Activated CD4-positive, alpha-beta memory T cell treated with anti-CD3 and anti-CD28 coated beads, Interleukin-2, amount 10 ng/mL, durations not matched to agents 7 days and 5 days (primary cell): ENCODE measurements at regions not wholly inside any gene's neighbourhood (a gene's known extent, or its start where the extent isn't known, plus 50 kb on each side); places are given as distances from the start of the nearest gene placed in this dataset.

Source experiments
- CTCF ChIA-PET: fragments of 350-600 bp; sonication (Branson Sonifier 250); formaldehyde crosslinking; loops from one replicate; lab custom pipeline; 2021; ENCODE audit warnings: antibody characterized with exemption, inconsistent platforms; lab: Charles Lee
- POLR2A ChIA-PET: fragments of 350-600 bp; sonication (Branson Sonifier 250); formaldehyde crosslinking; loops from one replicate; lab custom pipeline; 2021; ENCODE audit warnings: antibody characterized with exemption; lab: Charles Lee
- DNase-seq: peaks from one replicate; pipeline ENCODE4 v3.0.0-alpha.2; 2020
- H3K27ac Mint-ChIP-seq: one replicate; pipeline ENCODE4 v1.8.0; 2021; ENCODE audit warnings: mild to moderate bottlenecking, mixed read lengths
- H3K27me3 Mint-ChIP-seq: one replicate; pipeline ENCODE4 v1.8.0; 2021; ENCODE audit warnings: mixed read lengths
- H3K36me3 Mint-ChIP-seq: one replicate; pipeline ENCODE4 v1.8.0; 2021; ENCODE audit warnings: low read depth, mixed read lengths
- H3K4me1 Mint-ChIP-seq: one replicate; pipeline ENCODE4 v1.8.0; 2021; ENCODE audit warnings: mixed read lengths
- H3K4me3 Mint-ChIP-seq: one replicate; pipeline ENCODE4 v1.8.0; 2021; ENCODE audit warnings: mild to moderate bottlenecking, mixed read lengths
- H3K9me3 Mint-ChIP-seq: one replicate; pipeline ENCODE4 v1.8.0; 2021; ENCODE audit warnings: mixed read lengths

- Mint-ChIP-seq H3K36me3 (no peaks in the 10 kb centered on the region), H3K27me3 (no peaks in the 10 kb centered on the region), H3K9me3 (no peaks in the 10 kb centered on the region), H3K4me3 (no peak overlapping the region), H3K27ac (no peak overlapping the region), H3K4me1 (peaks cover 2% of the 10 kb centered on the region)
- DNase-seq = no peak
- ChIA-PET POLR2A (no interaction called here), CTCF (no interaction called here)
Measured at GRCh38 chr5:110324876-110325275, 401.6 kb downstream of the TMEM232 start.

- no peaks in the 10 kb centered on the region for H3K9me3 Mint-ChIP-seq
Measured at GRCh38 chr5:110329955-110330525, 396.4 kb downstream of the TMEM232 start.

GRCh38 chr5:110333384-110333783 is 393.1 kb downstream of the TMEM232 start:
- DNase-seq = no peak
- H3K4me1 Mint-ChIP-seq = no peaks in the 10 kb centered on the region
- H3K4me3 Mint-ChIP-seq = no peak overlapping the region
- no peaks in the 10 kb centered on the region for H3K27me3 Mint-ChIP-seq
- no peaks in the 10 kb centered on the region for H3K36me3 Mint-ChIP-seq
- ChIA-PET CTCF (no interaction called here), POLR2A (no interaction called here)
- no peaks in the 10 kb centered on the region for H3K9me3 Mint-ChIP-seq
- H3K27ac Mint-ChIP-seq = no peak overlapping the region

More at GRCh38 chr5:110329955-110330525, 396.4 kb downstream of the TMEM232 start:
- ChIA-PET POLR2A (no interaction called here), CTCF (no interaction called here)
- Mint-ChIP-seq H3K36me3 (no peaks in the 10 kb centered on the region), H3K4me1 (no peaks in the 10 kb centered on the region), H3K4me3 (no peak overlapping the region), H3K27ac (no peak overlapping the region), H3K27me3 (no peaks in the 10 kb centered on the region)
- no peak for DNase-seq

GRCh38 chr5:110335361-110336066 is 391.0 kb downstream of the TMEM232 start:
- DNase-seq = no peak
- H3K4me3 Mint-ChIP-seq = no peak overlapping the region
- no peak overlapping the region for H3K27ac Mint-ChIP-seq
- ChIA-PET CTCF (no interaction called here), POLR2A (no interaction called here)
- H3K4me1 Mint-ChIP-seq = no peaks in the 10 kb centered on the region
- H3K27me3 Mint-ChIP-seq = no peaks in the 10 kb centered on the region
- H3K9me3 Mint-ChIP-seq = no peaks in the 10 kb centered on the region
- no peaks in the 10 kb centered on the region for H3K36me3 Mint-ChIP-seq

- CTCF ChIA-PET = no interaction called here
- no peak overlapping the region for H3K4me3 Mint-ChIP-seq
- no peak overlapping the region for H3K27ac Mint-ChIP-seq
- POLR2A ChIA-PET = no interaction called here
- H3K36me3 Mint-ChIP-seq = no peaks in the 10 kb centered on the region
- DNase-seq = no peak
- no peaks in the 10 kb centered on the region for H3K27me3 Mint-ChIP-seq
- no peaks in the 10 kb centered on the region for H3K4me1 Mint-ChIP-seq
- H3K9me3 Mint-ChIP-seq = no peaks in the 10 kb centered on the region
Measured at GRCh38 chr5:110338341-110339083, 388.0 kb downstream of the TMEM232 start.

- no peak overlapping the region for H3K4me3 Mint-ChIP-seq
- no peak overlapping the region for H3K27ac Mint-ChIP-seq
- no peaks in the 10 kb centered on the region for H3K9me3 Mint-ChIP-seq
- ChIA-PET CTCF (no interaction called here), POLR2A (no interaction called here)
- DNase-seq = no peak
- H3K36me3 Mint-ChIP-seq = no peaks in the 10 kb centered on the region
- H3K4me1 Mint-ChIP-seq = no peaks in the 10 kb centered on the region
- H3K27me3 Mint-ChIP-seq = no peaks in the 10 kb centered on the region
Measured at GRCh38 chr5:110339399-110339798, 387.1 kb downstream of the TMEM232 start.

- Mint-ChIP-seq H3K9me3 (no peaks in the 10 kb centered on the region), H3K27me3 (no peaks in the 10 kb centered on the region), H3K4me3 (no peak overlapping the region), H3K27ac (no peak overlapping the region), H3K4me1 (no peaks in the 10 kb centered on the region), H3K36me3 (no peaks in the 10 kb centered on the region)
- ChIA-PET POLR2A (no interaction called here), CTCF (no interaction called here)
- no peak for DNase-seq
Measured at GRCh38 chr5:110341836-110342235, 384.6 kb downstream of the TMEM232 start.

- Mint-ChIP-seq H3K9me3 (no peaks in the 10 kb centered on the region), H3K4me3 (no peak overlapping the region), H3K27me3 (no peaks in the 10 kb centered on the region), H3K4me1 (no peaks in the 10 kb centered on the region), H3K27ac (no peak overlapping the region), H3K36me3 (no peaks in the 10 kb centered on the region)
- ChIA-PET POLR2A (no interaction called here), CTCF (no interaction called here)
- no peak for DNase-seq
Measured at GRCh38 chr5:110342683-110343082, 383.8 kb downstream of the TMEM232 start.

GRCh38 chr5:110343616-110344015 is 382.9 kb downstream of the TMEM232 start:
- Mint-ChIP-seq H3K27me3 (no peaks in the 10 kb centered on the region), H3K27ac (no peak overlapping the region), H3K4me3 (no peak overlapping the region), H3K4me1 (no peaks in the 10 kb centered on the region), H3K36me3 (no peaks in the 10 kb centered on the region), H3K9me3 (no peaks in the 10 kb centered on the region)
- no peak for DNase-seq
- POLR2A ChIA-PET = no interaction called here
- CTCF ChIA-PET = no interaction called here

- Mint-ChIP-seq H3K4me3 (no peak overlapping the region), H3K27me3 (no peaks in the 10 kb centered on the region), H3K9me3 (no peaks in the 10 kb centered on the region), H3K4me1 (no peaks in the 10 kb centered on the region), H3K36me3 (no peaks in the 10 kb centered on the region), H3K27ac (no peak overlapping the region)
- no peak for DNase-seq
- ChIA-PET CTCF (no interaction called here), POLR2A (no interaction called here)
Measured at GRCh38 chr5:110345623-110346022, 380.8 kb downstream of the TMEM232 start.

GRCh38 chr5:110346893-110347358 is 379.5 kb downstream of the TMEM232 start:
- Mint-ChIP-seq H3K27me3 (no peaks in the 10 kb centered on the region), H3K27ac (no peak overlapping the region), H3K36me3 (no peaks in the 10 kb centered on the region), H3K4me3 (no peak overlapping the region), H3K4me1 (no peaks in the 10 kb centered on the region), H3K9me3 (no peaks in the 10 kb centered on the region)
- ChIA-PET POLR2A (no interaction called here), CTCF (no interaction called here)
- no peak for DNase-seq

GRCh38 chr5:110347781-110348180 is 378.7 kb downstream of the TMEM232 start:
- H3K4me1 Mint-ChIP-seq = no peaks in the 10 kb centered on the region
- POLR2A ChIA-PET = no interaction called here
- no peaks in the 10 kb centered on the region for H3K9me3 Mint-ChIP-seq
- DNase-seq = no peak
- no peaks in the 10 kb centered on the region for H3K36me3 Mint-ChIP-seq
- CTCF ChIA-PET = no interaction called here
- no peak overlapping the region for H3K27ac Mint-ChIP-seq
- H3K4me3 Mint-ChIP-seq = no peak overlapping the region
- no peaks in the 10 kb centered on the region for H3K27me3 Mint-ChIP-seq

- ChIA-PET POLR2A (no interaction called here), CTCF (no interaction called here)
- no peaks in the 10 kb centered on the region for H3K36me3 Mint-ChIP-seq
- H3K27me3 Mint-ChIP-seq = no peaks in the 10 kb centered on the region
- no peak overlapping the region for H3K27ac Mint-ChIP-seq
- DNase-seq = no peak
- H3K9me3 Mint-ChIP-seq = no peaks in the 10 kb centered on the region
- no peaks in the 10 kb centered on the region for H3K4me1 Mint-ChIP-seq
- no peak overlapping the region for H3K4me3 Mint-ChIP-seq
Measured at GRCh38 chr5:110351430-110351829, 375.0 kb downstream of the TMEM232 start.
